ENCODE measurements at regions not wholly inside any gene's neighbourhood (a gene's known extent, or its start where the extent isn't known, plus 50 kb on each side); places are given as distances from the start of the nearest gene placed in this dataset.

DNA sequence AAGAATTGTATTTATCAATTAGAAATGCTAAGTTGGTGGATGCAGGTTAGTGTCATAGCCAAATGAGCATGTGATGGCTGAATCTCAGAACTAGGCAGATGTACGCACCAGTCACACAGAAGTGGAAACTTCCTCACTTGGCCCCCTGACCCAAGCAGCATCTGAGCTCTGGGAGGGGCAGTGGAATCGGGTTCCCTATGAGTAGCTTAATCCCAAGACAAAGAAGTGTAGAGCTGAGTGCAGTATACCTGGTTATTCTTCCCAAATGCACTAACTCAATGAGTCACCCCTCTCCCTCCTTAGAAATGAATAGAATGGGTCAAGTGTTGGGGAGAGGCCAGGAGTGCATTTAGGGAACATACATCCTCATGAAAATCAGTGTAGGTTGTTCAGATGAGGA, 224.6 kb downstream of the FAT3 start:
- Mint-ChIP-seq H3K4me3 (no peak overlapping the region), H3K36me3 (ENCODE audit: low read depth) (no peaks in the 10 kb centered on the region), H3K9me3 (no peaks in the 10 kb centered on the region), H3K4me1 (no peaks in the 10 kb centered on the region), H3K27me3 (no peaks in the 10 kb centered on the region), H3K27ac (no peak overlapping the region)
- intact Hi-C loops (cut with micrococcal nuclease), result no loop called here
- DNase-seq, result no peak
- POLR2A ChIA-PET, result no interaction called here
- CTCF ChIA-PET, result no interaction called here
- no peak for ATAC-seq (ENCODE audit: low read depth)
- TF ChIP-seq CTCF (IDR thresholded peaks at IDR 0.05), result no peak

GRCh38 chr11:92449780-92450179, 225.2 kb downstream of the FAT3 start:
- POLR2A ChIA-PET, result no interaction called here

DNA sequence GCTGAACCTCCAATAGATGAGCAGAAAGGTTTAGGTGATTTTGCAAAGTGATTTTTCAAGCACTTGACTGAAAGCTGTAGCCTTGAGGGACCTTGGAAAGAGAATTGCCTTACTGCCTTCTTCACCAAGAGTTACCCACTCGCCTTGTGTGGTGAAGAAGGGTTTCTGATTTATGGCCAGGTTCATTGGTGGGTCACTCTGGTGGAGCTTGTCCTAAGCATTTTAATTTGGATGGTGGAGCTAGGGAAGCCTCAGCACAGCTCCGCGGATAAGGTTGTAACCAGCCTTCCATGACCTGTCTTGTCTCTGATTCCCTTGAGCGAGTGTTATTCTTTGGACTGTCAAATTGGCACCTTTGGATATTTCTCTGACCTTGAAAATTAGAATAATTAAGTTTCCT, 226.4 kb downstream of the FAT3 start:
- Mint-ChIP-seq H3K27me3 (no peaks in the 10 kb centered on the region), H3K4me3 (no peak overlapping the region), H3K27ac (no peak overlapping the region), H3K4me1 (no peaks in the 10 kb centered on the region), H3K36me3 (ENCODE audit: low read depth) (no peaks in the 10 kb centered on the region), H3K9me3 (no peaks in the 10 kb centered on the region)
- DNase-seq, result no peak
- ATAC-seq (ENCODE audit: low read depth), result no peak
- POLR2A ChIA-PET, result no interaction called here
- intact Hi-C loops (cut with micrococcal nuclease), result no loop called here
- CTCF ChIA-PET, result no interaction called here
- no peak for TF ChIP-seq CTCF (IDR thresholded peaks at IDR 0.05)

More at GRCh38 chr11:92449780-92450179, 225.2 kb downstream of the FAT3 start:
- intact Hi-C loops (cut with micrococcal nuclease), result no loop called here
- CTCF ChIA-PET, result no interaction called here
- no peak for TF ChIP-seq CTCF (IDR thresholded peaks at IDR 0.05)
- ATAC-seq (ENCODE audit: low read depth) (no peak), DNase-seq (no peak)
- no peak overlapping the region for H3K27ac Mint-ChIP-seq
- no peaks in the 10 kb centered on the region for H3K36me3 Mint-ChIP-seq (ENCODE audit: low read depth)
- no peaks in the 10 kb centered on the region for H3K27me3 Mint-ChIP-seq
- no peaks in the 10 kb centered on the region for H3K9me3 Mint-ChIP-seq
- no peaks in the 10 kb centered on the region for H3K4me1 Mint-ChIP-seq
- H3K4me3 Mint-ChIP-seq, result no peak overlapping the region

DNA sequence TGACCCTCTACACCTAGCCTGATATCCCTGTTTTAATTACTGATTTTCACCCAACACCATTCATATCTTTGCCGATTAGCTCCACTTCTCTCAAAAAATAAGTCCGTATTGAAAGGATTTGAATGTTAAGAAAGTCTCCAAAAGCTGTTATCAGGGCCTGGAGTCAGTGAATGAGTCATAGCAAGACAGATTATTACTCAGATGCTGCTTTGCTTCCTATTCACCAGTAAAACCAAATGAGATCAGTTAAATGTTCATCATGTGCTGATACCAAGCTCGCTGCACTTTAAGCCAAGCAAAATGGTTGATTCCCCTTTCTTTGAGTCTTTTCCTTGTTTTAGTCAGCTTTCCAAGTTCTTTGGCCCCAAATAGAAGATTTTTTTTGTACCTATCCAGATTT, 228.4 kb downstream of the FAT3 start:
- no peak overlapping the region for H3K4me3 Mint-ChIP-seq
- H3K9me3 Mint-ChIP-seq, result no peaks in the 10 kb centered on the region
- no peaks in the 10 kb centered on the region for H3K27me3 Mint-ChIP-seq
- ChIA-PET POLR2A (no interaction called here), CTCF (no interaction called here)
- no peaks in the 10 kb centered on the region for H3K36me3 Mint-ChIP-seq (ENCODE audit: low read depth)
- no peak for TF ChIP-seq CTCF (IDR thresholded peaks at IDR 0.05)
- no peaks in the 10 kb centered on the region for H3K4me1 Mint-ChIP-seq
- intact Hi-C loops (cut with micrococcal nuclease), result no loop called here
- ATAC-seq (ENCODE audit: low read depth) (no peak), DNase-seq (no peak)
- no peak overlapping the region for H3K27ac Mint-ChIP-seq

GRCh38 chr11:92455210-92455790, 230.7 kb downstream of the FAT3 start:
- intact Hi-C loops (cut with micrococcal nuclease), result no loop called here
- CTCF ChIA-PET, result no interaction called here
- H3K36me3 Mint-ChIP-seq (ENCODE audit: low read depth), result no peaks in the 10 kb centered on the region
- no peak for ATAC-seq (ENCODE audit: low read depth)
- H3K4me1 Mint-ChIP-seq, result no peaks in the 10 kb centered on the region
- no peak for DNase-seq
- H3K27me3 Mint-ChIP-seq, result no peaks in the 10 kb centered on the region
- no peaks in the 10 kb centered on the region for H3K9me3 Mint-ChIP-seq
- no peak for TF ChIP-seq CTCF (IDR thresholded peaks at IDR 0.05)
- no peak overlapping the region for H3K4me3 Mint-ChIP-seq
- POLR2A ChIA-PET, result no interaction called here
- H3K27ac Mint-ChIP-seq, result no peak overlapping the region

All from activated B cell treated with CpG ODN at 0.5 μM for 24 hours (primary cell).